ENCODE measurements at regions not wholly inside any gene's neighbourhood (a gene's known extent, or its start where the extent isn't known, plus 50 kb on each side); places are given as distances from the start of the nearest gene placed in this dataset.

- intact Hi-C loops (cut with DNase I), result no loop called here
- Histone ChIP-seq H3K36me3 (no peaks in the 10 kb centered on the region), H3K4me3 (no peak overlapping the region), H3K27me3 (no peaks in the 10 kb centered on the region), H3K4me1 (no peaks in the 10 kb centered on the region), H3K9me3 (peaks cover 0 to 10% of the 10 kb centered on the region in 2 donors), H3K27ac (peak overlapping the region in 1 of 2 donors; percentile 8)
- no peak for ATAC-seq
- no peak for DNase-seq
- no peak for TF ChIP-seq CTCF (IDR thresholded peaks at IDR 0.05)
Observed at GRCh38 chr3:117893001-117893400, 1141.6 kb downstream of the IGSF11 start.

- Histone ChIP-seq H3K27me3 (no peaks in the 10 kb centered on the region), H3K27ac (no peak overlapping the region), H3K4me1 (no peaks in the 10 kb centered on the region), H3K36me3 (no peaks in the 10 kb centered on the region), H3K4me3 (no peak overlapping the region), H3K9me3 (peaks cover 0 to 10% of the 10 kb centered on the region in 2 donors)
- TF ChIP-seq CTCF (IDR thresholded peaks at IDR 0.05), result no peak
- DNase-seq (no peak), ATAC-seq (no peak)
- intact Hi-C loops (cut with DNase I), result no loop called here
Observed at GRCh38 chr3:117893638-117894037, 1141.0 kb downstream of the IGSF11 start.

GRCh38 chr3:117898722-117899522 is 1135.7 kb downstream of the IGSF11 start:
- TF ChIP-seq CTCF (IDR thresholded peaks at IDR 0.05), result no peak
- Histone ChIP-seq H3K36me3 (no peaks in the 10 kb centered on the region), H3K4me1 (no peaks in the 10 kb centered on the region), H3K9me3 (peaks cover 0 to 10% of the 10 kb centered on the region in 2 donors), H3K27ac (no peak overlapping the region), H3K27me3 (no peaks in the 10 kb centered on the region), H3K4me3 (no peak overlapping the region)
- intact Hi-C loops (cut with DNase I), result no loop called here
- DNase-seq (no peak), ATAC-seq (no peak)

- TF ChIP-seq CTCF (IDR thresholded peaks at IDR 0.05), result no peak
- Histone ChIP-seq H3K36me3 (no peaks in the 10 kb centered on the region), H3K4me3 (no peak overlapping the region), H3K27me3 (no peaks in the 10 kb centered on the region), H3K9me3 (no peaks in the 10 kb centered on the region), H3K27ac (no peak overlapping the region), H3K4me1 (no peaks in the 10 kb centered on the region)
- ATAC-seq (no peak), DNase-seq (no peak)
- intact Hi-C loops (cut with DNase I), result no loop called here
Observed at GRCh38 chr3:117903226-117903625, 1131.4 kb downstream of the IGSF11 start.

GRCh38 chr3:117910820-117911521 is 1123.7 kb downstream of the IGSF11 start:
- Histone ChIP-seq H3K27me3 (no peaks in the 10 kb centered on the region), H3K4me3 (no peak overlapping the region), H3K9me3 (no peaks in the 10 kb centered on the region), H3K36me3 (no peaks in the 10 kb centered on the region), H3K4me1 (no peaks in the 10 kb centered on the region), H3K27ac (no peak overlapping the region)
- TF ChIP-seq CTCF (IDR thresholded peaks at IDR 0.05), result no peak
- no peak for ATAC-seq
- intact Hi-C loops (cut with DNase I), result no loop called here
- no peak for DNase-seq
